ENCODE measurements at regions not wholly inside any gene's neighbourhood (a gene's known extent, or its start where the extent isn't known, plus 50 kb on each side); places are given as distances from the start of the nearest gene placed in this dataset.

DNA sequence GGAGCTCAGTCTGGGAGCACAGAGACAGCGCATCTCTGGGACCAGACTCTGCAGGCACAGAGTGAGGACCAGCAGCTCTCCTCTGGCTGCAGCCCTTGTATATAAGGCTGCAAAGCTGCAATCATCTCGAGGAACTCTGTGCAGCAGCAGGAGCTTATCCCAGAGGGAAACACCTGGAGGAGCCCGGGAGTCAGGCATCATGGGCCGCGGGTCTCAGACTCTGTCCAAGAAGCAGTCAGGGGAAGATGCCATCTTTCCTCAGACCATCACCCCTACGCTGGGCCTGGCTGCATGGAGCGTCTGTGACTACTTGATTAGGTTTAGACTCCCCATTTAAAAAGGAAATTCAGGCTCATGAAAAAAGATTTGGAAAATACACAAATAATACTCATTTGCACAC lies 122.0 kb downstream of the IRF8 start:
- H3K9ac ChIP-seq (ENCODE audit: extremely low read depth, low read length, poor library complexity, severe bottlenecking) = no peak overlapping the region
- TF ChIP-seq, protein P1, sequence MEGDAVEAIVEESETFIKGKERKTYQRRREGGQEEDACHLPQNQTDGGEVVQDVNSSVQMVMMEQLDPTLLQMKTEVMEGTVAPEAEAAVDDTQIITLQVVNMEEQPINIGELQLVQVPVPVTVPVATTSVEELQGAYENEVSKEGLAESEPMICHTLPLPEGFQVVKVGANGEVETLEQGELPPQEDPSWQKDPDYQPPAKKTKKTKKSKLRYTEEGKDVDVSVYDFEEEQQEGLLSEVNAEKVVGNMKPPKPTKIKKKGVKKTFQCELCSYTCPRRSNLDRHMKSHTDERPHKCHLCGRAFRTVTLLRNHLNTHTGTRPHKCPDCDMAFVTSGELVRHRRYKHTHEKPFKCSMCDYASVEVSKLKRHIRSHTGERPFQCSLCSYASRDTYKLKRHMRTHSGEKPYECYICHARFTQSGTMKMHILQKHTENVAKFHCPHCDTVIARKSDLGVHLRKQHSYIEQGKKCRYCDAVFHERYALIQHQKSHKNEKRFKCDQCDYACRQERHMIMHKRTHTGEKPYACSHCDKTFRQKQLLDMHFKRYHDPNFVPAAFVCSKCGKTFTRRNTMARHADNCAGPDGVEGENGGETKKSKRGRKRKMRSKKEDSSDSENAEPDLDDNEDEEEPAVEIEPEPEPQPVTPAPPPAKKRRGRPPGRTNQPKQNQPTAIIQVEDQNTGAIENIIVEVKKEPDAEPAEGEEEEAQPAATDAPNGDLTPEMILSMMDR (conservative IDR thresholded peaks at IDR 0.05) = no peak
- DNase-seq = no peak
- peaks cover 31% of the 10 kb centered on the region for H3K9me3 ChIP-seq (ENCODE audit: control insufficient read depth, low read length)
- no peaks in the 10 kb centered on the region for H3K4me1 ChIP-seq (ENCODE audit: control insufficient read depth, insufficient read depth, low read length)
- no peak overlapping the region for H3K27ac ChIP-seq (ENCODE audit: low read depth, low read length)
- no peak overlapping the region for H3K27ac Mint-ChIP-seq
- peaks cover 13% of the 10 kb centered on the region for H3K27me3 ChIP-seq (ENCODE audit: control insufficient read depth, insufficient read depth, low read length, poor library complexity, severe bottlenecking)
- H3K4me1 Mint-ChIP-seq = peaks cover 8% of the 10 kb centered on the region
- H3K36me3 ChIP-seq (ENCODE audit: control insufficient read depth, insufficient read depth, low read length) = no peaks in the 10 kb centered on the region
- H3K9me3 Mint-ChIP-seq = peaks cover 29% of the 10 kb centered on the region
- peaks cover 2% of the 10 kb centered on the region for H3K36me3 Mint-ChIP-seq (ENCODE audit: low read depth)
- H3K27me3 Mint-ChIP-seq (ENCODE audit: insufficient read depth) = peaks cover 43% of the 10 kb centered on the region
- no peak overlapping the region for H3K4me3 ChIP-seq (ENCODE audit: low read length)
- 86 to 91% methylated on average over 6 to 7 of the region's 7 CpGs for WGBS, 2 experiments (ENCODE audit: insufficient coverage in 1 of 2, insufficient read length in 1 of 2)
- no peak overlapping the region for H3K4me3 Mint-ChIP-seq

DNA sequence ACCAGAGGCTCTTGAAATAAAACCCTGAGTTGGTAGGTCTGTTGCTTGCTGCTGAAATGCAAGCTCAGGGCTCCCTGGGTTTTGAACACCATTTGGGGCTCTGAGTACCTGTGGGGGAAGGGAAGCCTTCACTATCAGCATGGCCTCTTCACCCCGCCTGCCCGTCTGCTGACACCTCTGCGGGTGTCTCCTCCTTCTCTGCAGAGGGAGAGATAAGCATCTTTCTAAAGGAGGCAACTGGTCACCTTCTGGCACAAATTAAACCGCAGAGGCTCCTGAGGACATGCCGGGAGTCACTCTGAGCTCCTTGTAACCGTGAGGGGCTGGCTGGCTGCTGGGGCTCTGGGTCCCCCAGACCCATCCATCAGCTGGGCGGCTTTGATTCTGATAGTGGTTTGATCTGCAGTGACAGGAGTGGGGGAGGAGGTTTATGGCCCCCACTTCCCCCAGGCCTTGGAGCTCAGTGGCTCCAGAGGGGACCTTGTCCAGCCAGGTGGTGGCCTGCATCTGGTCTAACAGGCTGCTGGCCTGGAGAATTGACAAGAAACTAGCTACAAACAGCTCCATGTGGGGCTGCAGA lies 123.5 kb downstream of the IRF8 start:
- no peaks in the 10 kb centered on the region for H3K4me1 ChIP-seq (ENCODE audit: control insufficient read depth, insufficient read depth, low read length)
- no peak overlapping the region for H3K4me3 Mint-ChIP-seq
- peaks cover 31% of the 10 kb centered on the region for H3K9me3 ChIP-seq (ENCODE audit: control insufficient read depth, low read length)
- H3K27ac Mint-ChIP-seq = no peak overlapping the region
- H3K4me1 Mint-ChIP-seq = peaks cover 8% of the 10 kb centered on the region
- peaks cover 12% of the 10 kb centered on the region for H3K27me3 ChIP-seq (ENCODE audit: control insufficient read depth, insufficient read depth, low read length, poor library complexity, severe bottlenecking)
- WGBS, 2 experiments (ENCODE audit: insufficient coverage in 1 of 2, insufficient read length in 1 of 2) = 86 to 87% methylated on average over 3 to 7 of the region's 7 CpGs
- no peak overlapping the region for H3K27ac ChIP-seq (ENCODE audit: low read depth, low read length)
- no peak overlapping the region for H3K9ac ChIP-seq (ENCODE audit: extremely low read depth, low read length, poor library complexity, severe bottlenecking)
- DNase-seq = peak; percentile 57
- no peak overlapping the region for H3K4me3 ChIP-seq (ENCODE audit: low read length)
- H3K27me3 Mint-ChIP-seq (ENCODE audit: insufficient read depth) = peaks cover 40% of the 10 kb centered on the region
- H3K36me3 Mint-ChIP-seq (ENCODE audit: low read depth) = peaks cover 2% of the 10 kb centered on the region
- H3K36me3 ChIP-seq (ENCODE audit: control insufficient read depth, insufficient read depth, low read length) = no peaks in the 10 kb centered on the region
- TF ChIP-seq, protein P1 (conservative IDR thresholded peaks at IDR 0.05) = no peak
- H3K9me3 Mint-ChIP-seq = peaks cover 29% of the 10 kb centered on the region

DNA sequence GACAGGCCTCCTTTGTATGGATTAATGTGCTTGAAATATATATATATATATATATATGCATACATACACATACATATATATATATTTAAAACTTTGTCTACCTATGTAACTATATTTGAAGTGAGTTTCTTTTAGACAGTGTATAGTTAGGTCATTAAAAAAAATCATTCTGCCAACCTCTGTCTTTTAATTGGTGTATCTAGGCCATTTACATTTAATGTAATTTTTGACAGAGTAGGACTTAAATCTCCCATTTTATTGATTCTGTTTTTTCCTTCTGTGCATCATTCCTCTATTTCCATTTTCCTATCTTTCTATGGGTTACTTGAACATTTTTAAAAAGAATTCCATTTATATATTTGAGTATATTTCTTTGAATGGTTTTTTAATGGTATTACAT lies 125.2 kb downstream of the IRF8 start:
- Histone ChIP-seq H3K4me1 (ENCODE audit: control insufficient read depth, insufficient read depth, low read length) (no peaks in the 10 kb centered on the region), H3K27me3 (ENCODE audit: control insufficient read depth, insufficient read depth, low read length, poor library complexity, severe bottlenecking) (no peaks in the 10 kb centered on the region), H3K27ac (ENCODE audit: low read depth, low read length) (no peak overlapping the region), H3K4me3 (ENCODE audit: low read length) (no peak overlapping the region), H3K9ac (ENCODE audit: extremely low read depth, low read length, poor library complexity, severe bottlenecking) (no peak overlapping the region), H3K9me3 (ENCODE audit: control insufficient read depth, low read length) (peaks cover 31% of the 10 kb centered on the region), H3K36me3 (ENCODE audit: control insufficient read depth, insufficient read depth, low read length) (no peaks in the 10 kb centered on the region)
- Mint-ChIP-seq H3K4me3 (no peak overlapping the region), H3K9me3 (peaks cover 33% of the 10 kb centered on the region), H3K4me1 (peaks cover 13% of the 10 kb centered on the region), H3K36me3 (ENCODE audit: low read depth) (peaks cover 2% of the 10 kb centered on the region), H3K27ac (no peak overlapping the region), H3K27me3 (ENCODE audit: insufficient read depth) (peaks cover 35% of the 10 kb centered on the region)
- no peak for DNase-seq
- TF ChIP-seq, protein P1 (conservative IDR thresholded peaks at IDR 0.05) = no peak

Data from endodermal cell (in vitro differentiated cells).